ENCODE measurements at regions not wholly inside any gene's neighbourhood (a gene's known extent, or its start where the extent isn't known, plus 50 kb on each side); places are given as distances from the start of the nearest gene placed in this dataset.
"Not testable (repeated sequence)": the region's sequence is repeated elsewhere in the genome, so short reads cannot be mapped to it uniquely, and the experiment has no call there.

GRCh38 chr2:234695981-234696380 is 199.1 kb upstream of the ARL4C start:
- no peak for DNase-seq (ENCODE audit: low read depth, low spot score)

DNA sequence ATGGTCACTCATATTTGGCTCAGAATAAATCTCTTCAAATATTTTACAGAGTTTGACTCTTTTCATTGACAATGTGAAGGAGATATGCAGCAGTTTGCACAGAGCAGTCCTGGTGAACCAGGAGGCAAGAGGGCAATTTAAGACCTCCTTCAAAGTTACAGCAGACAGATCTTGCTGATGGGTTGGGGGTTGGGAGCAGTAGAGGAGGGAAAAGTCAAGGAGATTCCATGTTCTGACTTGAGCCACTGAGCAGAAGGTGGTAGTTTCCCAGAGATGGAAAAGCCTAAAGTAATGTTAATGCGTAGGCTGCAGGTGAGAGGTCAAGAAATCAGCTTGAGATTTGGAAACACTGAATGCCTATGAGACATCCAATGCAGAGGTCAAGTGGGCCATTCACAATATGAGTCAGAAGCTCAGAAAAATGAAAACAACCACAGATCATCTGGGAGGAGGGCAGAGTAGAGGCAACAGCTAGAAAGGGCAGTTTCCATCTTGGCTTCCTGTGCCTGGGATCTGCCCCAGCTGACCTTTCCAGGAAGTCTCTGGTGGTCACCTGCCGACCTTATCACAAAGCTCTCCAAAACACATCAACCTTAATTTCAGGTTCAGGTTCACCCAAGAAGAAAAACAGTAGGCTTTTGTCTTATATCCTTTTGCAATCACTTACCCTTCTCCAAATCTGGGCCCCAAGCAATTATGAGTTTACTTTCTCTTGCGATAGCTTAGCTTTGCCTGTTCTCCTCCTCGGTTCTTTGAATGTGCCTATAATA is 197.5 kb upstream of the ARL4C start:
- no peak for DNase-seq (ENCODE audit: low read depth, low spot score)

DNA sequence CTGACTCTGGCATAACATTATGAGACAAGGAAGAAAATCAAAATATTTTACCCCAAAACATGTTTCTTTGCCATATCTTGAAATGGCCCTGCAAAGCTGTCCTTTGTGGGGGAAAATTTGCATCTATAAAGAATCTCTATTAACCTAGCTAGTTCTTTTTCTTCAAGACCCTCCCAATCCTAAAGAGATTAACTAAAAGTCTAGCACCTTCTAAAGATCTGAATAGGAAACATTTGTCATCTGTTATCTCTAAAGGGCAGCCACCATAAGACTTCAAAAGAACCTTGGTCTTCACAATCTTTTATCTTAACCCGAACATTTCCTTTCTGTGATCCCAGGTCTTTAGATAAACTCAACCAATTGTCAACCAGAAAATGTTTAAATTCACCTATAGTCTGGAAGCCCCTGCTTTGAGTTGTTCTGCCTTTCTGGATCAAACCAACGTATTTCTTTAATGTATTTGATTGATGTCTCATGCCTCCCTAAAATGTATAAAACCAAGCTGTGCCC is 196.9 kb upstream of the ARL4C start:
- DNase-seq (ENCODE audit: low read depth, low spot score), result not testable (repeated sequence)

DNA sequence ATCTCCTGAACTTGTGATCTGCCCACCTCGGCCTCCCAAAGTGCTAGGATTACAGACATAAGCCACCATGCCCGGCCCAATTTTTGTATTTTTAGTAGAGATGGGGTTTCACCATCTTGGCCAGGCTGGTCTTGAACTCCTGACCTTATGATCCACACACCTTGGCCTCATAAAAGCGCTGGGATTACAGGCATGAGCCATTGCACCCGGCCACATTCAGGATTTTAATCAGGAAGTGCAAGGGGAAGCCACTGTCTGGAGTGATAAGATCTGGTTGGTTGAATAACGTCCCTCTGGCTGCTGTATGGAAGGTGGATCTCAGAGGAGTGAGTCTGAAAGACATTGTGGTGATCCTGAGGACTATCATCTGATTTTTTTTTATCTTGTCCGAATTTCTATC is 196.3 kb upstream of the ARL4C start:
- not testable (repeated sequence) for DNase-seq (ENCODE audit: low read depth, low spot score)

- DNase-seq (ENCODE audit: low read depth, low spot score), result no peak
These were observed 195.4 kb upstream of the ARL4C start for GRCh38 chr2:234691968-234692955.

- DNase-seq (ENCODE audit: low read depth, low spot score), result no peak
These were observed 194.3 kb upstream of the ARL4C start for GRCh38 chr2:234691214-234691575.

GRCh38 chr2:234690569-234691213 is 193.8 kb upstream of the ARL4C start:
- DNase-seq (ENCODE audit: low read depth, low spot score), result no peak

DNA sequence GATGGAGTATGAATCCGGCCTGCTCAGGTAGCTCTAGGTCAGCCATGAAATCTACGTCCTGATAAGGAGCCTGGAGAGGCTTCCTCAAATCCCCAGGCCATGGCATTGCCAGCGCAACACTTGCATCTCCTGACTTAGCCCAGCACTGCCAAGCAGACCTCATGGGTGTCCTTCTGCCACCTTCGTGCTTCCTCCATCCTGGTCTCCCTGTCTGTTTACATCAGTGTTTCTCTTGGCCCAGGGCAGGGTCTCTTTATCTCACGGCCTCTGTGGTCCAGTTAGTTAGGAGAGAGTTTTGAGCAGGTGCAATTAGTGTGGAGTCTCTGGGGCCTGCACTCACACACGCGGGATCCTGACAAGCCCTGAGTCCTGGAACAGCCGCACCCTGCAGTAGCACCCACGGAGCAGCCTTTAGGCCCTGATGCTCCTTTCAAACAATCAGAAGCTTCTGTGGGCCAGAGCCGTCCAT is 193.1 kb upstream of the ARL4C start:
- DNase-seq (ENCODE audit: low read depth, low spot score), result no peak

- DNase-seq (ENCODE audit: low read depth, low spot score), result no peak
These were observed 191.0 kb upstream of the ARL4C start for GRCh38 chr2:234687718-234688475.

GRCh38 chr2:234686088-234686890 is 189.4 kb upstream of the ARL4C start:
- peak; percentile 95 for DNase-seq (ENCODE audit: low read depth, low spot score)

DNA sequence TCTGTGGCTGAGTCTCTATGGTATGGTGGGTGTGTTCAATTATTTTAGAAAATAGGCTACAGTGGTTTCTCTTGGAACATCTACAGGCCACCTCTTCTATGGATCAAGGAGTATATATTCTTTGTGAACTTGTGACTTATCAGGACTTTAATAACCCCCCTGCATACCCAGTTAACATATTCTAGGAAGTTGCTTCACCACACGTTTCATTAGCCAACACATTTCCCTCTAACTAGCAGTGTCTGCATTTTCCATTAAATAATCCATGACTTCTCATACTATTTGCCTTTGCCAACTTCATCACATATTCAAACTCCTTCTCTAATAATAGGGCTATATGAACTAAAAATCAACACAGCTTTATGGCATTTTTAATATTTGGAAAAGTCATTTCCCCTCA is 187.6 kb upstream of the ARL4C start:
- DNase-seq (ENCODE audit: low read depth, low spot score), result no peak

DNA sequence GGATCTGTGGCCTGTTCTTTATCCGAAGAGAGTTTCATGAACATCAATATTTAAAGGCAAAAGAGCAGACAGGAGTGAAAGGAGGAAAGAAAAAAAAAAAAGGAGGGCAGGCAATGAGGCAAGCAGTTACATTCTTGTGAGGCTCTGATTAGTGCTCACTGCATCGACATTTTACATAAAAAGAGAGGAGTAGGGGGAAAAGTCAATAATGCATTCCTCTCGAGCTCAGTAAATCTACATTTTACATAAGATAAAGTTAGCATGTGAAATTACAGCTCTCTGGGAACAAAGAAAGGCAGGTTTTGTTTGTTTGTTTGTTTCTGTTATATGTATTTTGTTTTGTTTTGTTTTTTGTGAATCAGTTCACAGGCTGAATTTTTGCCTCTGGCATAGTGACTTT is 187.1 kb upstream of the ARL4C start:
- no peak for DNase-seq (ENCODE audit: low read depth, low spot score)

DNA sequence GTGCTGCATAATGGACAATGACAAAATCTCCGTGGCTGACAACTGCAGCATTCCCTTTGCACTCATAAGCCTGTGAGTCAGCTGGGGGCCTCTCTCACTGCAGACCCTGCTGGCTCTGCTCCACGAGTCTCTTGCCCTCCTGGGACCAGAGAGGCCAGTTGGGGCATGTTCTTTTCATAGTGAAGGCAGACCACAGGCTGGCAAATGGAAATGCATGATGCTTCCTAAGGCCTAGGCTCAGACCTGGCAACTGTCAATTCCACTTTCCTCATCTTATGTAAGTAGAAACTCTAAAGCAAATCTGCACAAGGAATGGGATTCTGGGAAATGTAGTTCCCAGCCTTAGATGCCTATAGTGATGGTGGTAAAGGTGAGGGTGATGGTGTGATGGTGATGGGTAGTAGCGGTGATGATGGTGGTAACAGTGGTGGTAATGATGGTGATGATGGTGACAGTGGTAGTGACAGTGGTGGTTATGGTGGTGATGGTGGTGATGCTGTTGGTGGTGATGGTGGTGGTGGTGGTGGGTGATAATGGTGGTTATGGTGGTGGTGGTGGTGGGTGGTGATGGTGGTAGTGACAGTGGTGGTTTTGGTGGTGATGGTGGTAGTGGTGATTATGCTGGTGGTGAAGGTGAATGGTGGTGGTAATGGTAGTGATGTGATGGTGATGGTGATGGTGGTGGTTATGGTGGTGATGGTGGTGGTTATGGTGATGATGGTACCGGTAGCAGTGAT is 185.8 kb upstream of the ARL4C start:
- DNase-seq (ENCODE audit: low read depth, low spot score), result no peak

DNA sequence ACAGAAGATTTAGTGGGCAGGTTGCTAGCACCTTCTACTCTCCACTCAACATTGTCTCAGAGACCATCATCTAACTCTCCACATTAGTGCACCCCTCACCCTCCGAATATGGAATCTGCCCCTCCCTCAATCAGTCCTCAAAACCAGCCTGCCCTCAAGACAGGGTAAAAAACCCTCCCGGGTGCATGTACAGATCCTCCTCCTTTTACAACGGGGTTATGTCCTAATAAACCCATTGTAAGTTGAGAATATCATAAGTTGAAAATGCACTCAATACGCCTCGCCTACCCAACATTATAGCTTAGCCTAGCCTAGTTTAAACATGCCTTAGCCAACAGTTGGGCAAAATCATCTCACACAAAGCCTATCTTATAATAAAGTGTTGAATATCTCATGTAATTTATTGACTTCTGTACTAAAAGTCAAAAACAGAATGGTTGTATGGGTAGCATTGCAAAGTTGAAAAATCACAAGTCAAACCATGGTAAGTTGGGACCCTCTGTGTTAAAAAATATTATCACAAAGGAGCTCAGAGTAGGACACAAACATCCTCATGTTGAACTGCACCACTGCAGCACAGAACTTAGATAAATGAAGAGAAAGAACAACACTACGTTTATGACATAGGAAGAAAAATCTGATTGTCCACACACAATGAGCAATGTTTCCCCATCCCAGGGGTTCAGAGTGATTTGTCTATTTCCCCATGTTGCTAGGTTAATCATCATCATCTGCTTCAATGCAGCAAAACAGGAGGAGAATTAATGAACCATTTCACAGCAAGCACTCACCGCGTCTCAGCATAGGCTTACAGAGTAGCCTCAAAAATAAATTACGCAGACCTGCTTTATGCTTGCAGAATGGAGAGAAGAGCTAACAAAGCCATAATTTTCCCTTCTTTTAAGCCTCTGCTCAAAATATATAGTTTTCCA is 184.1 kb upstream of the ARL4C start:
- DNase-seq (ENCODE audit: low read depth, low spot score), result no peak

GRCh38 chr2:234679741-234680687 is 183.1 kb upstream of the ARL4C start:
- no peak for DNase-seq (ENCODE audit: low read depth, low spot score)

GRCh38 chr2:234679301-234679740 is 182.4 kb upstream of the ARL4C start:
- no peak for DNase-seq (ENCODE audit: low read depth, low spot score)

DNA sequence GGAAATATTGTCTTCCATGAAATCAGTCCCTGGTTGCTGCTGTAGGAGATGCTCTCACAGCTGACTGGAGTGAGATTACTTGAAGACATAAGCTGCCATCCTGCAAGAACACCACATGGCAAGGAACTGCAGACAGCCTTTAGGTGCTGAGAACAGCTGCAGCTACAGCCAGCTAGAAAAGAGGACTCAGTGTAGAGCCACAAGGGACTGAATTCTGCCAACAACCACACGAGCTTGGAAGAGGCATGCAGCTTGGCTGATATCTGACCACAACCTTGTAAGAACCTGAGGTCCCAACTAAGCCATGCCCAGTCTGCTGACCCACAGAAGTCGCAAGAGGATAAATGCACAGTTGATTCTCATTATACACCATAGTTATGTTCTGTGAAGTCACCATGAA is 181.8 kb upstream of the ARL4C start:
- no peak for DNase-seq (ENCODE audit: low read depth, low spot score)
